ENCODE measurements at regions not wholly inside any gene's neighbourhood (a gene's known extent, or its start where the extent isn't known, plus 50 kb on each side); places are given as distances from the start of the nearest gene placed in this dataset.

GRCh38 chr10:3531670-3532069 lies 253.3 kb downstream of the KLF6 start:
- Mint-ChIP-seq H3K4me3 (no peak overlapping the region), H3K9me3 (no peaks in the 10 kb centered on the region), H3K36me3 (ENCODE audit: low read depth) (no peaks in the 10 kb centered on the region), H3K27me3 (peaks cover 5% of the 10 kb centered on the region), H3K27ac (no peak overlapping the region), H3K4me1 (ENCODE audit: low read depth) (peaks cover 7% of the 10 kb centered on the region)

GRCh38 chr10:3530783-3531645 lies 254.0 kb downstream of the KLF6 start:
- Mint-ChIP-seq H3K36me3 (ENCODE audit: low read depth) (no peaks in the 10 kb centered on the region), H3K4me3 (no peak overlapping the region), H3K4me1 (ENCODE audit: low read depth) (peaks cover 7% of the 10 kb centered on the region), H3K27me3 (peaks cover 5% of the 10 kb centered on the region), H3K9me3 (no peaks in the 10 kb centered on the region), H3K27ac (no peak overlapping the region)

GRCh38 chr10:3530346-3530745 lies 254.7 kb downstream of the KLF6 start:
- Mint-ChIP-seq H3K36me3 (ENCODE audit: low read depth) (no peaks in the 10 kb centered on the region), H3K4me1 (ENCODE audit: low read depth) (peaks cover 7% of the 10 kb centered on the region), H3K4me3 (no peak overlapping the region), H3K9me3 (no peaks in the 10 kb centered on the region), H3K27me3 (peaks cover 5% of the 10 kb centered on the region), H3K27ac (no peak overlapping the region)

- Mint-ChIP-seq H3K4me3 (no peak overlapping the region), H3K27me3 (peaks cover 5% of the 10 kb centered on the region), H3K4me1 (ENCODE audit: low read depth) (peaks cover 7% of the 10 kb centered on the region), H3K36me3 (ENCODE audit: low read depth) (no peaks in the 10 kb centered on the region), H3K27ac (no peak overlapping the region), H3K9me3 (no peaks in the 10 kb centered on the region)
Measured at GRCh38 chr10:3529691-3530090, 255.3 kb downstream of the KLF6 start.

- Mint-ChIP-seq H3K9me3 (no peaks in the 10 kb centered on the region), H3K36me3 (ENCODE audit: low read depth) (no peaks in the 10 kb centered on the region), H3K4me3 (no peak overlapping the region), H3K27ac (no peak overlapping the region), H3K4me1 (ENCODE audit: low read depth) (peaks cover 7% of the 10 kb centered on the region), H3K27me3 (peaks cover 3% of the 10 kb centered on the region)
Measured at GRCh38 chr10:3528823-3529403, 256.1 kb downstream of the KLF6 start.

GRCh38 chr10:3528271-3528670 lies 256.7 kb downstream of the KLF6 start:
- H3K27ac Mint-ChIP-seq = no peak overlapping the region
- no peaks in the 10 kb centered on the region for H3K27me3 Mint-ChIP-seq
- no peak overlapping the region for H3K4me3 Mint-ChIP-seq
- peaks cover 7% of the 10 kb centered on the region for H3K4me1 Mint-ChIP-seq (ENCODE audit: low read depth)
- no peaks in the 10 kb centered on the region for H3K36me3 Mint-ChIP-seq (ENCODE audit: low read depth)
- H3K9me3 Mint-ChIP-seq = no peaks in the 10 kb centered on the region

GRCh38 chr10:3527869-3528268 lies 257.1 kb downstream of the KLF6 start:
- no peak overlapping the region for H3K27ac Mint-ChIP-seq
- no peak overlapping the region for H3K4me3 Mint-ChIP-seq
- H3K27me3 Mint-ChIP-seq = no peaks in the 10 kb centered on the region
- H3K36me3 Mint-ChIP-seq (ENCODE audit: low read depth) = no peaks in the 10 kb centered on the region
- H3K4me1 Mint-ChIP-seq (ENCODE audit: low read depth) = peaks cover 7% of the 10 kb centered on the region
- no peaks in the 10 kb centered on the region for H3K9me3 Mint-ChIP-seq

- no peak overlapping the region for H3K4me3 Mint-ChIP-seq
- H3K4me1 Mint-ChIP-seq (ENCODE audit: low read depth) = peaks cover 7% of the 10 kb centered on the region
- no peaks in the 10 kb centered on the region for H3K9me3 Mint-ChIP-seq
- no peaks in the 10 kb centered on the region for H3K36me3 Mint-ChIP-seq (ENCODE audit: low read depth)
- peak overlapping the region; percentile 81 for H3K27ac Mint-ChIP-seq
- H3K27me3 Mint-ChIP-seq = no peaks in the 10 kb centered on the region
Measured at GRCh38 chr10:3526727-3527501, 258.1 kb downstream of the KLF6 start.

- Mint-ChIP-seq H3K27ac (no peak overlapping the region), H3K4me1 (ENCODE audit: low read depth) (peaks cover 7% of the 10 kb centered on the region), H3K9me3 (no peaks in the 10 kb centered on the region), H3K4me3 (no peak overlapping the region), H3K27me3 (no peaks in the 10 kb centered on the region), H3K36me3 (ENCODE audit: low read depth) (no peaks in the 10 kb centered on the region)
Measured at GRCh38 chr10:3525832-3526449, 259.1 kb downstream of the KLF6 start.

- Mint-ChIP-seq H3K36me3 (ENCODE audit: low read depth) (no peaks in the 10 kb centered on the region), H3K9me3 (no peaks in the 10 kb centered on the region), H3K27me3 (no peaks in the 10 kb centered on the region), H3K4me1 (ENCODE audit: low read depth) (peaks cover 7% of the 10 kb centered on the region), H3K27ac (no peak overlapping the region), H3K4me3 (no peak overlapping the region)
Measured at GRCh38 chr10:3524086-3524960, 260.7 kb downstream of the KLF6 start.

- Mint-ChIP-seq H3K4me1 (ENCODE audit: low read depth) (peaks cover 7% of the 10 kb centered on the region), H3K9me3 (peaks cover 3% of the 10 kb centered on the region), H3K27ac (no peak overlapping the region), H3K27me3 (no peaks in the 10 kb centered on the region), H3K4me3 (no peak overlapping the region), H3K36me3 (ENCODE audit: low read depth) (no peaks in the 10 kb centered on the region)
Measured at GRCh38 chr10:3523309-3524050, 261.5 kb downstream of the KLF6 start.

GRCh38 chr10:3516923-3517255 lies 268.1 kb downstream of the KLF6 start:
- no peaks in the 10 kb centered on the region for H3K4me1 Mint-ChIP-seq (ENCODE audit: low read depth)
- peaks cover 8% of the 10 kb centered on the region for H3K27me3 Mint-ChIP-seq
- H3K27ac Mint-ChIP-seq = no peak overlapping the region
- no peak overlapping the region for H3K4me3 Mint-ChIP-seq
- peaks cover 3% of the 10 kb centered on the region for H3K9me3 Mint-ChIP-seq
- no peaks in the 10 kb centered on the region for H3K36me3 Mint-ChIP-seq (ENCODE audit: low read depth)

- Mint-ChIP-seq H3K27me3 (peaks cover 8% of the 10 kb centered on the region), H3K27ac (no peak overlapping the region), H3K4me3 (no peak overlapping the region), H3K36me3 (ENCODE audit: low read depth) (no peaks in the 10 kb centered on the region), H3K9me3 (peaks cover 3% of the 10 kb centered on the region), H3K4me1 (ENCODE audit: low read depth) (no peaks in the 10 kb centered on the region)
Measured at GRCh38 chr10:3516234-3516922, 268.6 kb downstream of the KLF6 start.

All from stimulated activated naive CD8-positive, alpha-beta T cell treated with anti-CD3 and anti-CD28 coated beads, Interleukin-15, Interleukin-2, amounts not matched to agents 100 ng/mL and 50 ng/mL, for 24 hours (primary cell).